ENCODE measurements at regions not wholly inside any gene's neighbourhood (a gene's known extent, or its start where the extent isn't known, plus 50 kb on each side); places are given as distances from the start of the nearest gene placed in this dataset.

GRCh38 chr3:103006526-103007183 lies 571.8 kb downstream of the ZPLD1 start:
- no peak overlapping the region for H3K4me3 ChIP-seq (ENCODE audit: low read depth, low read length)
- DNase-seq (ENCODE audit: low read depth) = no peak
- no peak for TF ChIP-seq CTCF (conservative IDR thresholded peaks at IDR 0.05; ENCODE audit: low read depth, low read length)

- no peak for DNase-seq (ENCODE audit: low read depth)
- H3K4me3 ChIP-seq (ENCODE audit: low read depth, low read length) = no peak overlapping the region
- TF ChIP-seq CTCF (conservative IDR thresholded peaks at IDR 0.05; ENCODE audit: low read depth, low read length) = no peak
These were observed 574.8 kb downstream of the ZPLD1 start for GRCh38 chr3:103009609-103010008.

GRCh38 chr3:103025880-103026279 lies 591.1 kb downstream of the ZPLD1 start:
- H3K4me3 ChIP-seq (ENCODE audit: low read depth, low read length) = no peak overlapping the region
- TF ChIP-seq CTCF (conservative IDR thresholded peaks at IDR 0.05; ENCODE audit: low read depth, low read length) = no peak
- DNase-seq (ENCODE audit: low read depth) = no peak

GRCh38 chr3:103033841-103034240 lies 599.0 kb downstream of the ZPLD1 start:
- TF ChIP-seq CTCF (conservative IDR thresholded peaks at IDR 0.05; ENCODE audit: low read depth, low read length) = no peak
- H3K4me3 ChIP-seq (ENCODE audit: low read depth, low read length) = no peak overlapping the region
- no peak for DNase-seq (ENCODE audit: low read depth)

GRCh38 chr3:103047640-103048039 lies 612.8 kb downstream of the ZPLD1 start:
- H3K4me3 ChIP-seq (ENCODE audit: low read depth, low read length) = no peak overlapping the region
- TF ChIP-seq CTCF (conservative IDR thresholded peaks at IDR 0.05; ENCODE audit: low read depth, low read length) = no peak
- DNase-seq (ENCODE audit: low read depth) = no peak

GRCh38 chr3:103048068-103048722 lies 613.4 kb downstream of the ZPLD1 start:
- DNase-seq (ENCODE audit: low read depth) = peak; percentile 53
- no peak overlapping the region for H3K4me3 ChIP-seq (ENCODE audit: low read depth, low read length)
- TF ChIP-seq CTCF (conservative IDR thresholded peaks at IDR 0.05; ENCODE audit: low read depth, low read length) = no peak
